Uterus (tissue), 3 donors: ENCODE measurements at regions not wholly inside any gene's neighbourhood (a gene's known extent, or its start where the extent isn't known, plus 50 kb on each side); places are given as distances from the start of the nearest gene placed in this dataset.
"Not testable (repeated sequence)": the region's sequence is repeated elsewhere in the genome, so short reads cannot be mapped to it uniquely, and the experiment has no call there.

ENCODE experiments used
- DNase-seq, 2 donors: peaks; one replicate each; pipeline ENCODE4 v3.0.0-alpha.2; 2019 to 2020
- H3K27ac ChIP-seq, 2 donors: fragments of 200-600 bp; sonication (generic); 1 replicate in 1 of 2; 2 replicates in 1 of 2; pipeline ENCODE4 v1.5.1; 2016 to 2018
- H3K27me3 ChIP-seq, 2 donors: fragments of 200-600 bp; sonication (generic); one replicate each; pipeline ENCODE4 v1.5.1; 2018 to 2019; ENCODE audit warnings: control low read depth in 1 of 2
- H3K36me3 ChIP-seq, 2 donors: fragments of 200-600 bp; sonication (generic); one replicate each; pipeline ENCODE4 v1.5.1; 2019; ENCODE audit warnings: control low read depth in 1 of 2
- H3K4me1 ChIP-seq, 2 donors: fragments of 200-600 bp; sonication (generic); one replicate each; pipeline ENCODE4 v1.5.1; 2018 to 2019; ENCODE audit warnings: control low read depth in 1 of 2
- H3K4me3 ChIP-seq, 2 donors: fragments of 200-600 bp; sonication (generic); 1 replicate in 1 of 2; 2 replicates in 1 of 2; pipeline ENCODE4 v1.5.1; 2018 to 2019; ENCODE audit warnings: mild to moderate bottlenecking in 1 of 2
- H3K9me3 ChIP-seq, 2 donors: fragments of 200-600 bp; sonication (generic); one replicate each; pipeline ENCODE4 v1.5.1; 2019; ENCODE audit warnings: control low read depth in 1 of 2
- CTCF ChIP-seq, 4 experiments: fragments of 200-600 bp in 2 of 4; fragments of 450-650 bp in 2 of 4; sonication (generic) in 2 of 4; IDR thresholded peaks; one replicate each; pipeline ENCODE4 v1.5.1; 2016 to 2019; ENCODE audit warnings: antibody characterized with exemption in 4 of 4, mild to moderate bottlenecking in 2 of 4, moderate library complexity in 1 of 4
- POLR2A ChIP-seq, 2 donors: fragments of 450-650 bp; IDR thresholded peaks; one replicate each; pipeline ENCODE4 v1.6.1; 2016; ENCODE audit warnings: antibody characterized with exemption in 2 of 2, mild to moderate bottlenecking in 1 of 2, moderate library complexity in 1 of 2
- intact Hi-C: fragments of 100-400 bp; cut with DNase I; formaldehyde crosslinking; loops from one replicate; pipeline ENCODE4 v1.15.1; 2023; ENCODE audit warnings: low total_unique reads
- donor health status: DM: yes; HTN: yes; CAD: no.

- Histone ChIP-seq H3K27ac (no peak overlapping the region), H3K9me3 (no peaks in the 10 kb centered on the region), H3K36me3 (no peaks in the 10 kb centered on the region), H3K4me1 (peaks cover 0 to 3% of the 10 kb centered on the region in 2 donors), H3K27me3 (no peaks in the 10 kb centered on the region), H3K4me3 (no peak overlapping the region)
- DNase-seq = no peak
- TF ChIP-seq CTCF (IDR thresholded peaks at IDR 0.05) (no peak), POLR2A (IDR thresholded peaks at IDR 0.05) (no peak)
- intact Hi-C loops = no loop called here
Observed at GRCh38 chr21:14058566-14058965, 152.2 kb downstream of the LIPI start.

- DNase-seq, H3K4me3 ChIP-seq, H3K27me3 ChIP-seq, H3K9me3 ChIP-seq, intact Hi-C loops, H3K27ac ChIP-seq, H3K4me1 ChIP-seq, H3K36me3 ChIP-seq: not testable (repeated sequence)
Observed at GRCh38 chr21:14057841-14058481, 152.8 kb downstream of the LIPI start.

GRCh38 chr21:14057313-14057712 lies 153.4 kb downstream of the LIPI start:
- no peak for TF ChIP-seq POLR2A (IDR thresholded peaks at IDR 0.05)
- TF ChIP-seq CTCF (IDR thresholded peaks at IDR 0.05) = no peak
- Histone ChIP-seq H3K27ac (no peak overlapping the region), H3K36me3 (no peaks in the 10 kb centered on the region), H3K4me3 (no peak overlapping the region), H3K27me3 (no peaks in the 10 kb centered on the region), H3K9me3 (no peaks in the 10 kb centered on the region), H3K4me1 (peaks cover 0 to 3% of the 10 kb centered on the region in 2 donors)
- no peak for DNase-seq
- intact Hi-C loops = no loop called here

- Histone ChIP-seq H3K27ac (no peak overlapping the region), H3K4me3 (no peak overlapping the region), H3K9me3 (no peaks in the 10 kb centered on the region), H3K36me3 (no peaks in the 10 kb centered on the region), H3K4me1 (peaks cover 0 to 3% of the 10 kb centered on the region in 2 donors), H3K27me3 (no peaks in the 10 kb centered on the region)
- TF ChIP-seq POLR2A (IDR thresholded peaks at IDR 0.05) = no peak
- no peak for DNase-seq
- intact Hi-C loops = no loop called here
Observed at GRCh38 chr21:14056771-14057191, 154.0 kb downstream of the LIPI start.

- H3K27ac ChIP-seq, intact Hi-C loops, H3K4me1 ChIP-seq, H3K27me3 ChIP-seq, H3K9me3 ChIP-seq, DNase-seq, H3K36me3 ChIP-seq, H3K4me3 ChIP-seq: not testable (repeated sequence)
Observed at GRCh38 chr21:14055746-14056515, 154.8 kb downstream of the LIPI start.

- DNase-seq = no peak
- Histone ChIP-seq H3K27me3 (no peaks in the 10 kb centered on the region), H3K9me3 (no peaks in the 10 kb centered on the region), H3K27ac (no peak overlapping the region), H3K36me3 (no peaks in the 10 kb centered on the region), H3K4me3 (no peak overlapping the region), H3K4me1 (peaks cover 0 to 3% of the 10 kb centered on the region in 2 donors)
- intact Hi-C loops = no loop called here
- no peak for TF ChIP-seq CTCF (IDR thresholded peaks at IDR 0.05)
- no peak for TF ChIP-seq POLR2A (IDR thresholded peaks at IDR 0.05)
Observed at GRCh38 chr21:14054682-14055081, 156.1 kb downstream of the LIPI start.
